Gastroesophageal sphincter (tissue), 3 donors: ENCODE measurements at regions not wholly inside any gene's neighbourhood (a gene's known extent, or its start where the extent isn't known, plus 50 kb on each side); places are given as distances from the start of the nearest gene placed in this dataset.

ENCODE experiments used
- POLR2A ChIP-seq, 2 donors: fragments of 450-650 bp; IDR thresholded peaks; one replicate each; pipeline ENCODE4 v1.6.1; 2017; ENCODE audit warnings: antibody characterized with exemption in 2 of 2, mild to moderate bottlenecking in 2 of 2, moderate library complexity in 1 of 2
- POLR2AphosphoS5 ChIP-seq: sonication (generic); formaldehyde crosslinking; IDR thresholded peaks from one replicate; pipeline ENCODE4 v1.6.1; 2017; ENCODE audit warnings: antibody characterized with exemption
- TF ChIP-seq, protein P1 (sequence below), 4 experiments: fragments of 200-600 bp in 2 of 4; fragments of 450-650 bp in 2 of 4; sonication (generic) in 1 of 4; IDR thresholded peaks; one replicate each; pipeline ENCODE4 v1.5.1; 2017 to 2019; ENCODE audit warnings: antibody characterized with exemption in 4 of 4, mild to moderate bottlenecking in 2 of 4, moderate library complexity in 2 of 4

DNA sequence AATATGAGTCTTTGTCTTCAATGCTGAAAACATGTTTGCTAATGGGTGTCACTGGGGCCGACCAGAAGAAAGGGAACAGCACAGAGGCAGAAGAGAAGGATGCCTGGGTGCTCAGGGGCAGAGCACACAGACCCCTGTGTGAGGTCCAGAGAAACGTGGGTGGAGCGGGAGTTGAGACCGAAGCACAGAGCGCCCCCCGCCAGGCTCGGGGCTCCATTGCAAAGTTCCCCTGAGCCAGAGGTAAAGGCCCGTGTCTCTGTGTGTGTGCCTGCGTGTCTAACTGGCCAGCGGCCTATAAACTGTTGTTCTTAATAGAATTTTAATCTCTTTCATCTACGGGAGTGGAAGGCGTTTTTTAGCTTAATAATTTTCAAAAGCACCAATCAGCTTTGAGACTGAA is 343.1 kb downstream of the TEX29 start:
- TF ChIP-seq, protein P1, sequence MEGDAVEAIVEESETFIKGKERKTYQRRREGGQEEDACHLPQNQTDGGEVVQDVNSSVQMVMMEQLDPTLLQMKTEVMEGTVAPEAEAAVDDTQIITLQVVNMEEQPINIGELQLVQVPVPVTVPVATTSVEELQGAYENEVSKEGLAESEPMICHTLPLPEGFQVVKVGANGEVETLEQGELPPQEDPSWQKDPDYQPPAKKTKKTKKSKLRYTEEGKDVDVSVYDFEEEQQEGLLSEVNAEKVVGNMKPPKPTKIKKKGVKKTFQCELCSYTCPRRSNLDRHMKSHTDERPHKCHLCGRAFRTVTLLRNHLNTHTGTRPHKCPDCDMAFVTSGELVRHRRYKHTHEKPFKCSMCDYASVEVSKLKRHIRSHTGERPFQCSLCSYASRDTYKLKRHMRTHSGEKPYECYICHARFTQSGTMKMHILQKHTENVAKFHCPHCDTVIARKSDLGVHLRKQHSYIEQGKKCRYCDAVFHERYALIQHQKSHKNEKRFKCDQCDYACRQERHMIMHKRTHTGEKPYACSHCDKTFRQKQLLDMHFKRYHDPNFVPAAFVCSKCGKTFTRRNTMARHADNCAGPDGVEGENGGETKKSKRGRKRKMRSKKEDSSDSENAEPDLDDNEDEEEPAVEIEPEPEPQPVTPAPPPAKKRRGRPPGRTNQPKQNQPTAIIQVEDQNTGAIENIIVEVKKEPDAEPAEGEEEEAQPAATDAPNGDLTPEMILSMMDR (IDR thresholded peaks at IDR 0.05): no peak
- TF ChIP-seq POLR2A (IDR thresholded peaks at IDR 0.05) (no peak), POLR2AphosphoS5 (no peak)
